OCI-LY1 (cell line): ENCODE measurements at regions not wholly inside any gene's neighbourhood (a gene's known extent, or its start where the extent isn't known, plus 50 kb on each side); places are given as distances from the start of the nearest gene placed in this dataset.

Experiments used
- H2AFZ ChIP-seq: fragments of 200-600 bp; sonication (generic), shearing (Covaris generic); 2 replicates; pipeline ENCODE4 v1.6.0; 2014; ENCODE audit warnings: antibody characterized with exemption, mild to moderate bottlenecking, low read length
- H3F3A ChIP-seq: fragments of 200-600 bp; sonication (generic), shearing (Covaris generic); 2 replicates; pipeline ENCODE4 v1.6.0; 2014; ENCODE audit warnings: mild to moderate bottlenecking, antibody characterized with exemption, low read length, moderate library complexity; ENCODE audit not compliant: insufficient read depth
- H3K27ac ChIP-seq: fragments of 200-600 bp; sonication (generic); 2 replicates; pipeline ENCODE4 v1.5.1; 2014; ENCODE audit warnings: low read length, mixed run types, mild to moderate bottlenecking, low read depth; ENCODE audit not compliant: poor library complexity, severe bottlenecking
- H3K27me3 ChIP-seq: fragments of 200-600 bp; sonication (generic); 2 replicates; pipeline ENCODE4 v1.6.0; 2014; ENCODE audit warnings: antibody characterized with exemption, mild to moderate bottlenecking, low read length, moderate library complexity; ENCODE audit not compliant: insufficient read depth
- H3K36me3 ChIP-seq: fragments of 200-600 bp; sonication (generic); 2 replicates; pipeline ENCODE4 v1.6.1; 2014; ENCODE audit warnings: mild to moderate bottlenecking, antibody characterized with exemption, low read length, moderate library complexity, mixed read lengths; ENCODE audit not compliant: insufficient read depth
- H3K4me1 ChIP-seq: fragments of 200-600 bp; sonication (generic); 2 replicates; pipeline ENCODE4 v1.5.1; 2014; ENCODE audit warnings: mild to moderate bottlenecking, low read length, moderate library complexity; ENCODE audit not compliant: insufficient read depth, severe bottlenecking
- H3K4me2 ChIP-seq: fragments of 200-600 bp; sonication (generic), shearing (Covaris generic); 2 replicates; pipeline ENCODE4 v1.6.1; 2014; ENCODE audit warnings: low read length
- H3K4me3 ChIP-seq: fragments of 200-600 bp; sonication (generic); 2 replicates; pipeline ENCODE4 v1.5.1; 2014; ENCODE audit warnings: low read length, low read depth, mild to moderate bottlenecking, mixed read lengths; ENCODE audit not compliant: poor library complexity, severe bottlenecking
- H3K79me2 ChIP-seq: fragments of 200-600 bp; shearing (Covaris generic); 2 replicates; pipeline ENCODE4 v1.6.1; 2016; ENCODE audit warnings: mixed run types, low read length, mixed read lengths; ENCODE audit not compliant: insufficient read depth
- H3K9ac ChIP-seq: fragments of 200-600 bp; sonication (generic), shearing (Covaris generic); 2 replicates; pipeline ENCODE4 v1.6.1; 2014; ENCODE audit warnings: mild to moderate bottlenecking, low read length, mixed read lengths
- H3K9me2 ChIP-seq: fragments of 200-600 bp; sonication (generic), shearing (Covaris generic); 2 replicates; pipeline ENCODE4 v1.6.1; 2014; ENCODE audit warnings: low read depth, mild to moderate bottlenecking, low read length, mixed read lengths
- H3K9me3 ChIP-seq: fragments of 200-600 bp; shearing (Covaris generic); 2 replicates; pipeline ENCODE4 v1.6.1; 2014; ENCODE audit warnings: low read length, mixed read lengths
- H4K20me1 ChIP-seq: fragments of 200-600 bp; sonication (generic), shearing (Covaris generic); 2 replicates; pipeline ENCODE4 v1.6.0; 2016; ENCODE audit warnings: mild to moderate bottlenecking, low read length; ENCODE audit not compliant: insufficient read depth
- EZH2 ChIP-seq: fragments of 200-600 bp; sonication (generic), shearing (Covaris generic); IDR thresholded peaks from 2 replicates; pipeline ENCODE4 v1.8.0; 2017; ENCODE audit warnings: borderline replicate concordance, mixed run types, mild to moderate bottlenecking, antibody characterized with exemption, low read length, moderate library complexity, mixed read lengths
- TF ChIP-seq, protein P1 (sequence below): fragments of 200-600 bp; sonication (generic), shearing (Covaris generic); IDR thresholded peaks from 2 replicates; pipeline ENCODE4 v1.5.1; 2017; ENCODE audit warnings: mild to moderate bottlenecking, antibody characterized with exemption, low read length, moderate library complexity, mixed read lengths

DNA sequence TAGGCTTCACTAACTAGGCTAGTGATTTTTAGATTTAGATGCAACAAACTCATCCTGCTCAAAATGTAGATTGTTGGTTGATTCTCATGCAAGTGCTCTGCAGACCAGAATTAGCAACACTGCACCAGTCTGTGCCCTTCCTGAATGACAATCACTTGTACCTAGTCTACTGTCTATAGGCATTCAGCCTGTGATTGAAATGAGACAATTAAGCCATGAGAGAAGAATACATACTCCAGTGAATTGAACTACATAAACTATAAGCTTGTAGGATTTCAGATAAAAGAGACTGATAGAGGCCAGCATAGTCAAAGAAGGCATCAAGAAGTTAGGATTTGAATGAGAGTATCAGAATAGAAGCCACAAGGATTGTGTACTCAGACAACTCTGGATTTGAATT, 138.3 kb upstream of the NRXN1 start:
- Histone ChIP-seq H3K9me3 (no peaks in the 10 kb centered on the region), H2AFZ (no peak overlapping the region), H3K9ac (no peak overlapping the region), H3K27me3 (no peaks in the 10 kb centered on the region), H3K4me1 (no peaks in the 10 kb centered on the region), H4K20me1 (no peaks in the 10 kb centered on the region), H3K4me3 (no peak overlapping the region), H3K4me2 (no peak overlapping the region), H3K36me3 (no peaks in the 10 kb centered on the region), H3K27ac (no peak overlapping the region), H3K79me2 (no peaks in the 10 kb centered on the region), H3F3A (no peaks in the 10 kb centered on the region), H3K9me2 (no peaks in the 10 kb centered on the region)
- TF ChIP-seq EZH2 = no peak
- TF ChIP-seq, protein P1, sequence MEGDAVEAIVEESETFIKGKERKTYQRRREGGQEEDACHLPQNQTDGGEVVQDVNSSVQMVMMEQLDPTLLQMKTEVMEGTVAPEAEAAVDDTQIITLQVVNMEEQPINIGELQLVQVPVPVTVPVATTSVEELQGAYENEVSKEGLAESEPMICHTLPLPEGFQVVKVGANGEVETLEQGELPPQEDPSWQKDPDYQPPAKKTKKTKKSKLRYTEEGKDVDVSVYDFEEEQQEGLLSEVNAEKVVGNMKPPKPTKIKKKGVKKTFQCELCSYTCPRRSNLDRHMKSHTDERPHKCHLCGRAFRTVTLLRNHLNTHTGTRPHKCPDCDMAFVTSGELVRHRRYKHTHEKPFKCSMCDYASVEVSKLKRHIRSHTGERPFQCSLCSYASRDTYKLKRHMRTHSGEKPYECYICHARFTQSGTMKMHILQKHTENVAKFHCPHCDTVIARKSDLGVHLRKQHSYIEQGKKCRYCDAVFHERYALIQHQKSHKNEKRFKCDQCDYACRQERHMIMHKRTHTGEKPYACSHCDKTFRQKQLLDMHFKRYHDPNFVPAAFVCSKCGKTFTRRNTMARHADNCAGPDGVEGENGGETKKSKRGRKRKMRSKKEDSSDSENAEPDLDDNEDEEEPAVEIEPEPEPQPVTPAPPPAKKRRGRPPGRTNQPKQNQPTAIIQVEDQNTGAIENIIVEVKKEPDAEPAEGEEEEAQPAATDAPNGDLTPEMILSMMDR = no peak

DNA sequence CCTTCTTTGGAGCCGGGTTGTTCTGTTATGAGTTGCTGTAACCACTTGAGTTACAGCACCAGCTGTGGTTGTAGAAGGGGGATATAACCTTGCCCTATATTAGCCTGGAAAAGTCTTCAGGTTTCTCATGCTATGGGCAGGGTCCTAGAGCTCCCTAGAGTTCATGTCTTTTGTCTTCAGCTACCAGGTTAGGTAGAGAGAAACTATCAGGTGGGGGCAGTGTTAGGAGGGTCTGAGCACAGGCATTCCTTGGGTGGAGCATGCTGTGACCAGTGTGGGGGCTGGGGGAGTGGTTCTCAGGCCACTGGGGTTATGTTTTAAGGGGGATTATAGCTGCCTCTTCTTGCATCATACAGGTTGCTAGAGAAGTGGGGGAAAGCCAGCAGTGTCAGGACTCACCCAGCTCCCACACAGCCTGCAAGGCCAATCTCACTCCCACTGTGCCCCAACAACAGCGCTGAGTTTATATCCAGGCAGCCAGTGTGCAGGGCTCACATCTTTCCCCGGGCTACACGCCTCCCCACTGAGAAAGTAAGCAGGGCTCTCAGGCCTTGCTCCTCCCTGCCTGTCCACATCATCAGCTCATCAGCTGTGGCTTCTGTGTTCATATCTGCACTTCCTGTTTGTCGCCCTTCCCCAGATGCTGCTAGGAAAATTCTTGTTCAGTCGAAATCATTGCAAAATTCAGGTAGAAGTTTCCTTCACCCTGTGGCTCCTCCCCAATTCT, 133.8 kb upstream of the NRXN1 start:
- Histone ChIP-seq H3K27me3 (no peaks in the 10 kb centered on the region), H4K20me1 (no peaks in the 10 kb centered on the region), H3K4me2 (no peak overlapping the region), H3K79me2 (no peaks in the 10 kb centered on the region), H3F3A (no peaks in the 10 kb centered on the region), H3K4me3 (no peak overlapping the region), H3K4me1 (no peaks in the 10 kb centered on the region), H3K9ac (no peak overlapping the region), H3K9me3 (no peaks in the 10 kb centered on the region), H3K9me2 (no peaks in the 10 kb centered on the region), H3K36me3 (no peaks in the 10 kb centered on the region), H2AFZ (no peak overlapping the region), H3K27ac (no peak overlapping the region)
- no peak for TF ChIP-seq EZH2
- TF ChIP-seq, protein P1 = no peak

DNA sequence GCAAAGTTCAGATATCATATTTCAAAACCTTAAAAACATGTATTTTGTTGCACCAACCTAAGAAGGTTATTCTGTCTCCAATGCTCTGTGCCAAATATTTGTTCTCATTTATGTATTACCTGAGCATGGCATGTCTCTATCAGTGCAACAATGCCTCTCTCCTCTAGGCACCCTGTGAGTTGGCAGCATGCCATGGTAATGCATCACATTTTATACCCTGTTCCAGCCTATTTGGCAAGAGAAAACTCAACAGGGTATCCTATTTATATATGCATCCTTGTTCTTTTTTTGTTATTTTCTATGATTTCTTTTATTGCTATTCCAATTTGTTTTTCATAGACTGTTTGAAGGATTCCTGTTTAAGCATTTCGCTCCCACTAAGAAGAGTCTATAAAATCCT, 126.3 kb upstream of the NRXN1 start:
- no peak overlapping the region for H3K4me2 ChIP-seq
- no peaks in the 10 kb centered on the region for H3F3A ChIP-seq
- H3K9me3 ChIP-seq = no peaks in the 10 kb centered on the region
- H3K27ac ChIP-seq = no peak overlapping the region
- no peak for TF ChIP-seq EZH2
- TF ChIP-seq, protein P1 = no peak
- no peak overlapping the region for H3K9ac ChIP-seq
- H3K9me2 ChIP-seq = no peaks in the 10 kb centered on the region
- no peaks in the 10 kb centered on the region for H4K20me1 ChIP-seq
- H3K27me3 ChIP-seq = no peaks in the 10 kb centered on the region
- H3K79me2 ChIP-seq = no peaks in the 10 kb centered on the region
- H3K4me1 ChIP-seq = no peaks in the 10 kb centered on the region
- H3K36me3 ChIP-seq = no peaks in the 10 kb centered on the region
- no peak overlapping the region for H2AFZ ChIP-seq
- no peak overlapping the region for H3K4me3 ChIP-seq
